Liver (tissue), 8 donors: ENCODE measurements at regions not wholly inside any gene's neighbourhood (a gene's known extent, or its start where the extent isn't known, plus 50 kb on each side); places are given as distances from the start of the nearest gene placed in this dataset.

Experiments used
- DNase-seq: peaks from one replicate; pipeline ENCODE4 v3.0.0-alpha.2; 2017; ENCODE audit warnings: low spot score
- H3K27ac ChIP-seq, 2 donors: one replicate each; pipeline ENCODE4 v1.7.0; 2013; ENCODE audit warnings: inconsistent platforms in 2 of 2, low read length in 2 of 2, control low read depth in 1 of 2, low read depth in 1 of 2, mild to moderate bottlenecking in 1 of 2
- H3K27me3 ChIP-seq, 4 donors: one replicate each; pipeline versions ENCODE4 v1.6.1 to v1.7.0; 2013; ENCODE audit warnings: low read length in 3 of 4, inconsistent platforms in 1 of 4, mild to moderate bottlenecking in 1 of 4, moderate library complexity in 1 of 4; ENCODE audit not compliant: control insufficient read depth in 4 of 4, insufficient read depth in 4 of 4
- H3K36me3 ChIP-seq, 4 donors: one replicate each; pipeline versions ENCODE4 v1.6.1 to v1.7.0; 2013; ENCODE audit warnings: low read length in 3 of 4, mild to moderate bottlenecking in 3 of 4, low read depth in 1 of 4, moderate library complexity in 1 of 4; ENCODE audit not compliant: control insufficient read depth in 4 of 4, insufficient read depth in 3 of 4
- H3K4me1 ChIP-seq, 4 donors: one replicate each; pipeline versions ENCODE4 v1.6.1 to v1.7.0; 2013; ENCODE audit warnings: low read length in 3 of 4, mild to moderate bottlenecking in 3 of 4, moderate library complexity in 1 of 4; ENCODE audit not compliant: control insufficient read depth in 4 of 4, insufficient read depth in 4 of 4
- H3K4me3 ChIP-seq, 3 donors: one replicate each; pipeline versions ENCODE4 v1.6.1 to v1.7.0; 2013; ENCODE audit warnings: low read length in 3 of 3, control low read depth in 1 of 3, low read depth in 1 of 3, mild to moderate bottlenecking in 1 of 3
- H3K9ac ChIP-seq, 2 donors: one replicate each; pipeline ENCODE4 v1.7.0; 2013; ENCODE audit warnings: low read length in 2 of 2, mild to moderate bottlenecking in 2 of 2, moderate library complexity in 2 of 2, control low read depth in 1 of 2, low read depth in 1 of 2
- H3K9me3 ChIP-seq, 4 donors: one replicate each; pipeline versions ENCODE4 v1.6.1 to v1.7.0; 2013; ENCODE audit warnings: low read length in 3 of 4; ENCODE audit not compliant: control insufficient read depth in 4 of 4
- EGR1 ChIP-seq, 2 donors: IDR thresholded peaks; 2 replicates each; pipeline ENCODE4 v1.6.1; 2016 to 2018; ENCODE audit warnings: antibody characterized with exemption in 2 of 2, low read depth in 2 of 2
- FOXA1 ChIP-seq: IDR thresholded peaks from 2 replicates; pipeline ENCODE4 v1.6.1; 2016; ENCODE audit warnings: antibody characterized with exemption
- FOXA2 ChIP-seq: IDR thresholded peaks from 2 replicates; pipeline ENCODE4 v1.6.1; 2016; ENCODE audit warnings: antibody characterized with exemption
- GABPA ChIP-seq, 2 donors: IDR thresholded peaks in 1 of 2; conservative IDR thresholded peaks in 1 of 2; 2 replicates each; pipeline ENCODE4 v1.6.1; 2016; ENCODE audit warnings: antibody characterized with exemption in 2 of 2, mild to moderate bottlenecking in 1 of 2, moderate library complexity in 1 of 2
- HNF4A ChIP-seq, 2 donors: conservative IDR thresholded peaks; 2 replicates each; pipeline ENCODE4 v1.6.1; 2016; ENCODE audit warnings: antibody characterized with exemption in 2 of 2, mild to moderate bottlenecking in 2 of 2
- HNF4G ChIP-seq: IDR thresholded peaks from 2 replicates; pipeline ENCODE4 v1.6.1; 2016; ENCODE audit warnings: antibody characterized with exemption
- JUND ChIP-seq, 2 donors: IDR thresholded peaks; 2 replicates each; pipeline ENCODE4 v1.6.1; 2016; ENCODE audit warnings: antibody characterized with exemption in 2 of 2
- NR2F2 ChIP-seq: IDR thresholded peaks from 2 replicates; pipeline ENCODE4 v1.6.1; 2016; ENCODE audit warnings: antibody characterized with exemption
- RAD21 ChIP-seq, 2 donors: IDR thresholded peaks; 2 replicates each; pipeline ENCODE4 v1.6.1; 2016; ENCODE audit warnings: antibody characterized with exemption in 2 of 2, mild to moderate bottlenecking in 2 of 2
- RXRA ChIP-seq, 2 donors: IDR thresholded peaks; 2 replicates each; pipeline ENCODE4 v1.6.1; 2017 to 2018; ENCODE audit warnings: antibody characterized with exemption in 2 of 2, mild to moderate bottlenecking in 1 of 2
- SP1 ChIP-seq: IDR thresholded peaks from 2 replicates; pipeline ENCODE4 v1.6.1; 2018; ENCODE audit warnings: antibody characterized with exemption, mild to moderate bottlenecking
- TAF1 ChIP-seq: conservative IDR thresholded peaks from 2 replicates; pipeline ENCODE4 v1.6.1; 2016; ENCODE audit warnings: antibody characterized with exemption, mild to moderate bottlenecking
- YY1 ChIP-seq: IDR thresholded peaks from 2 replicates; pipeline ENCODE4 v1.6.1; 2016; ENCODE audit warnings: antibody characterized with exemption, mild to moderate bottlenecking
- WGBS: extraction: QIAGEN DNeasy Blood & Tissue Kit; methylation state at CpG from one replicate; pipeline ENCODE4 v1.1.7; 2013; 5-methylcytosine and 5-hydroxymethylcytosine counted together
- TF ChIP-seq, protein P1 (sequence below): IDR thresholded peaks from 2 replicates; pipeline ENCODE4 v1.6.1; 2016; ENCODE audit warnings: antibody characterized with exemption
- TF ChIP-seq, protein P2 (sequence below): IDR thresholded peaks from 2 replicates; pipeline ENCODE4 v1.6.1; 2016; ENCODE audit warnings: antibody characterized with exemption
- TF ChIP-seq, protein P3 (sequence below): IDR thresholded peaks from 2 replicates; pipeline ENCODE4 v1.6.1; 2016; ENCODE audit warnings: antibody characterized with exemption
- TF ChIP-seq, protein P4 (sequence below): fragments of 150-350 bp; IDR thresholded peaks from 2 replicates; pipeline ENCODE4 v1.5.1; 2017; ENCODE audit warnings: improper control_type of control experiment, low read depth, low read length; ENCODE audit not compliant: missing input control
- donor health status: healthy.
- donor health status: healthy.
- donor health status: healthy.
- donor health status: healthy.
- donor health status: healthy.

DNA sequence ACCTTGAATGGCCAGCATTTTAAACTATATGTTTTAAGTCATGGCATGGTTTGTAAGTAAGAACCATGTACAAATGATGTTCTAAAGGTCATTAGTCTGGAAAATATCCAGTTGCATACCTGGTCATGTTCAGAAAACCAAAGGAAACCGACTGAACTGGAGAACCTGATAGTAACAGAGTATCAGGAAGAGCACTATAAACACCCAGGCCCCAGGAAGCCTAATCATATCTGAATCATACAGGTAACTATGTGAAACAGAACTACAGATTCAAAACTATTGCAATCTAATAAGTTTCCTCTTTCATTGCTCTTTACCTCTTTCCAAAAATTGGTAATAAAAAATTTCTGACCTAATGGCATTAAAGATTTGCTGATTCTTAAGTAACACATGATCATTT lies 500.3 kb downstream of the ARHGEF28 start (continued):
- TF ChIP-seq, protein P1, sequence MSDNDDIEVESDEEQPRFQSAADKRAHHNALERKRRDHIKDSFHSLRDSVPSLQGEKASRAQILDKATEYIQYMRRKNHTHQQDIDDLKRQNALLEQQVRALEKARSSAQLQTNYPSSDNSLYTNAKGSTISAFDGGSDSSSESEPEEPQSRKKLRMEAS = no peak
- TF ChIP-seq RXRA (IDR thresholded peaks at IDR 0.05) = no peak
- TF ChIP-seq, protein P2, sequence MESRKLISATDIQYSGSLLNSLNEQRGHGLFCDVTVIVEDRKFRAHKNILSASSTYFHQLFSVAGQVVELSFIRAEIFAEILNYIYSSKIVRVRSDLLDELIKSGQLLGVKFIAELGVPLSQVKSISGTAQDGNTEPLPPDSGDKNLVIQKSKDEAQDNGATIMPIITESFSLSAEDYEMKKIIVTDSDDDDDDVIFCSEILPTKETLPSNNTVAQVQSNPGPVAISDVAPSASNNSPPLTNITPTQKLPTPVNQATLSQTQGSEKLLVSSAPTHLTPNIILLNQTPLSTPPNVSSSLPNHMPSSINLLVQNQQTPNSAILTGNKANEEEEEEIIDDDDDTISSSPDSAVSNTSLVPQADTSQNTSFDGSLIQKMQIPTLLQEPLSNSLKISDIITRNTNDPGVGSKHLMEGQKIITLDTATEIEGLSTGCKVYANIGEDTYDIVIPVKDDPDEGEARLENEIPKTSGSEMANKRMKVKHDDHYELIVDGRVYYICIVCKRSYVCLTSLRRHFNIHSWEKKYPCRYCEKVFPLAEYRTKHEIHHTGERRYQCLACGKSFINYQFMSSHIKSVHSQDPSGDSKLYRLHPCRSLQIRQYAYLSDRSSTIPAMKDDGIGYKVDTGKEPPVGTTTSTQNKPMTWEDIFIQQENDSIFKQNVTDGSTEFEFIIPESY = no peak

DNA sequence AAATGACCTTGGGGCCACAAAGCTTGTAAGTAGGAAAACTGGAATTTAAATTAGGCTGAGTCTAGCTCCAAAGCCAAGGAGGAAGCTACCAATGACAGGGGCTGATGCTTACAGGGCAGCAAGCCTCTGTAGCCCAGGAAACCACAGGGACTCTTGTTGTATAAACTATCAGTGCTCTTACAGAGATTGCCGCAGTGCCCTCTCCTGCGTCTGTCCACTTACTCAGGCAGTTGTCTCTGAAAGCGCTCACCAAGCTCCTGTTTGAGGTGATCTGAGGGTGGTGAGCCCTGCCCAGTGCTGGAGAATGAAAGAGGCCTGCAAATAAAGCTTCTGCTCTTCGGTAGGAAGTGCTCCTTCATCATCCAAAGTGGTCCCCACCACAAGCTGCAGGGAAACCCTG lies 498.8 kb downstream of the ARHGEF28 start:
- H3K9ac ChIP-seq = no peak overlapping the region
- no peaks in the 10 kb centered on the region for H3K36me3 ChIP-seq
- TF ChIP-seq SP1 (no peak), FOXA1 (no peak), YY1 (no peak)
- WGBS = 86% methylated on average over 4 of the region's 4 CpGs
- no peak overlapping the region for H3K27ac ChIP-seq
- no peaks in the 10 kb centered on the region for H3K27me3 ChIP-seq
- peaks cover 0 to 3% (median 0%) of the 10 kb centered on the region in 4 donors for H3K9me3 ChIP-seq
- peaks cover 0 to 3% (median 0%) of the 10 kb centered on the region in 4 donors for H3K4me1 ChIP-seq
- no peak overlapping the region for H3K4me3 ChIP-seq
- no peak for DNase-seq

DNA sequence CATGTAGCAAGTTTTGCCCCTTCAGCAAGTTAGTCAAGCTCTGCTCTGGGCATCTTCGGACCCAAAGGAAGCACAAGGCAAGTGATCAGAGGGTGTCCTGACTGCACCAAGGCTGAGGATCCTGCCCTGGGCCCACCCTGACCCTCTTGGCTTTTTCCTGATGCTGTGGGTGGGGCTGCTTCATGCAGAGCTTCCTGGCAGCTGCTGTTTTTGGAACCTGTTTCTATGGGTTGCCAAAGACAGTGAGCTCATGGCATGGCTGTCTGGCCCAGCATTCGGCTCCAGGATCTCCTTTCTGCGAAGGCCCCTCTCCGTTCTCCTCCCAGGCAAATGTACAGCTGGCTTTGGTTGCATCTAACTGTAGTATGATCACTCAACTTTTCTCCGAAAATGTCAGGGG lies 497.9 kb downstream of the ARHGEF28 start:
- H3K9me3 ChIP-seq = peaks cover 0 to 3% (median 0%) of the 10 kb centered on the region in 4 donors
- no peak for TF ChIP-seq TAF1
- no peak for TF ChIP-seq YY1
- TF ChIP-seq, protein P1 = no peak
- no peak for TF ChIP-seq RXRA (IDR thresholded peaks at IDR 0.05)
- TF ChIP-seq JUND (IDR thresholded peaks at IDR 0.05) = no peak
- no peak for TF ChIP-seq NR2F2
- no peak for TF ChIP-seq EGR1 (IDR thresholded peaks at IDR 0.05; ENCODE audit: low read depth in 2 of 2)
- H3K27me3 ChIP-seq = no peaks in the 10 kb centered on the region
- no peak overlapping the region for H3K4me3 ChIP-seq
- no peaks in the 10 kb centered on the region for H3K36me3 ChIP-seq
- H3K9ac ChIP-seq = no peak overlapping the region
- no peak overlapping the region for H3K27ac ChIP-seq
- WGBS = 78% methylated on average over 5 of the region's 5 CpGs
- peaks cover 0 to 3% (median 0%) of the 10 kb centered on the region in 4 donors for H3K4me1 ChIP-seq
- no peak for DNase-seq

DNA sequence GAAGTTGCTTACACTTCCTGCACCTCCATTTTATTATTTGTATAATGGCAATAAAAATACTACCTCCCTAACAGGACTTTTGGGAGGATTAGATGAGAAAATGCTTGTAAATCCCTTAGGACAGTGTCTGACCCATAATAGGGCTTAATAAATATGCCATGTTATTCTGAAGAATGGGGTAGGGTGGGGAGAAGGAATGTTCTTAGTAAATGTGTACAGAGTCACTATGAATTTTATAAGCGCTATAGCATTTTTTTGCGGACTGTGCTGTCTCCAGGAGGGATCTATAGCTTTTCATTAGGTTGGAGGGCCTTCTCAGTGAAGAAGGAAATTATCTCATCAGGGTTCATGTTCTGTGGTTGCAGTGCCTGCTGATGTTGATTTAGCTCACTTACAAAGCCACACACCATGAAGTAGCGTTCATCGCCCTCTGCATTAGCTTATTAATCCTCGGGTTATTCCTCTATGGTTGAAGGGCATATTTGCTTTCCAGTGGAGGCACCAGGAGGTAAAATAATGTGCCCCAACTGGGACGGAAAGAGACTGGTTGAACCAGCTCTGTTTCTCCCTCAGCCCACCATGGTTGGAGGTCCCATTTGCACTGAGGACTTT lies 497.1 kb downstream of the ARHGEF28 start:
- Histone ChIP-seq H3K4me1 (peaks cover 0 to 3% (median 0%) of the 10 kb centered on the region in 4 donors), H3K36me3 (no peaks in the 10 kb centered on the region), H3K4me3 (no peak overlapping the region), H3K27me3 (no peaks in the 10 kb centered on the region), H3K9me3 (peaks cover 0 to 3% (median 1%) of the 10 kb centered on the region in 4 donors), H3K27ac (no peak overlapping the region), H3K9ac (no peak overlapping the region)
- 72% methylated on average over 6 of the region's 6 CpGs for WGBS
- no peak for TF ChIP-seq JUND (IDR thresholded peaks at IDR 0.05)
- TF ChIP-seq, protein P3, sequence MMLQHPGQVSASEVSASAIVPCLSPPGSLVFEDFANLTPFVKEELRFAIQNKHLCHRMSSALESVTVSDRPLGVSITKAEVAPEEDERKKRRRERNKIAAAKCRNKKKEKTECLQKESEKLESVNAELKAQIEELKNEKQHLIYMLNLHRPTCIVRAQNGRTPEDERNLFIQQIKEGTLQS = no peak
- TF ChIP-seq, protein P4, sequence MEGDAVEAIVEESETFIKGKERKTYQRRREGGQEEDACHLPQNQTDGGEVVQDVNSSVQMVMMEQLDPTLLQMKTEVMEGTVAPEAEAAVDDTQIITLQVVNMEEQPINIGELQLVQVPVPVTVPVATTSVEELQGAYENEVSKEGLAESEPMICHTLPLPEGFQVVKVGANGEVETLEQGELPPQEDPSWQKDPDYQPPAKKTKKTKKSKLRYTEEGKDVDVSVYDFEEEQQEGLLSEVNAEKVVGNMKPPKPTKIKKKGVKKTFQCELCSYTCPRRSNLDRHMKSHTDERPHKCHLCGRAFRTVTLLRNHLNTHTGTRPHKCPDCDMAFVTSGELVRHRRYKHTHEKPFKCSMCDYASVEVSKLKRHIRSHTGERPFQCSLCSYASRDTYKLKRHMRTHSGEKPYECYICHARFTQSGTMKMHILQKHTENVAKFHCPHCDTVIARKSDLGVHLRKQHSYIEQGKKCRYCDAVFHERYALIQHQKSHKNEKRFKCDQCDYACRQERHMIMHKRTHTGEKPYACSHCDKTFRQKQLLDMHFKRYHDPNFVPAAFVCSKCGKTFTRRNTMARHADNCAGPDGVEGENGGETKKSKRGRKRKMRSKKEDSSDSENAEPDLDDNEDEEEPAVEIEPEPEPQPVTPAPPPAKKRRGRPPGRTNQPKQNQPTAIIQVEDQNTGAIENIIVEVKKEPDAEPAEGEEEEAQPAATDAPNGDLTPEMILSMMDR = no peak
- no peak for TF ChIP-seq FOXA1
- TF ChIP-seq, protein P2 = no peak
- no peak for TF ChIP-seq EGR1 (IDR thresholded peaks at IDR 0.05; ENCODE audit: low read depth in 2 of 2)
- TF ChIP-seq YY1 = no peak
- no peak for TF ChIP-seq RXRA (IDR thresholded peaks at IDR 0.05)
- no peak for TF ChIP-seq HNF4A (conservative IDR thresholded peaks at IDR 0.05)
- TF ChIP-seq HNF4G = no peak
- TF ChIP-seq SP1 = no peak
- TF ChIP-seq NR2F2 = no peak
- no peak for TF ChIP-seq FOXA2
- no peak for TF ChIP-seq RAD21 (IDR thresholded peaks at IDR 0.05)
- no peak for TF ChIP-seq GABPA (IDR thresholded peaks at IDR 0.05 in 1 of 2, conservative IDR thresholded peaks at IDR 0.05 in 1 of 2)
- DNase-seq = no peak
